BJ (cell line): ENCODE measurements at regions not wholly inside any gene's neighbourhood (a gene's known extent, or its start where the extent isn't known, plus 50 kb on each side); places are given as distances from the start of the nearest gene placed in this dataset.
A peak's percentile ranks its signal among the peaks of the same experiment; 100 is the strongest.

Source experiments
- CTCF ChIA-PET: fragments of 350-600 bp; formaldehyde crosslinking; extraction: SDS; loops from one replicate; lab custom pipeline; 2021; ENCODE audit warnings: antibody characterized with exemption, inconsistent platforms; lab: Yijun Ruan, JAX
- POLR2A ChIA-PET: fragments of 300-600 bp; sonication (Branson Sonifier 250); formaldehyde crosslinking; extraction: SDS; loops from one replicate; lab custom pipeline; 2021; ENCODE audit warnings: antibody characterized with exemption; lab: Charles Lee
- DNase-seq: peaks from one replicate; pipeline ENCODE4 v3.0.0-alpha.2; 2011; ENCODE audit warnings: low read depth
- H3K27me3 ChIP-seq: 2 replicates; pipeline ENCODE4 v1.6.0; 2011; ENCODE audit warnings: low read length; ENCODE audit not compliant: control insufficient read depth, insufficient read depth
- H3K36me3 ChIP-seq: 2 replicates; pipeline ENCODE4 v1.5.1; 2011; ENCODE audit warnings: low read length; ENCODE audit not compliant: control insufficient read depth, insufficient read depth
- H3K4me3 ChIP-seq: 2 replicates; pipeline ENCODE4 v1.5.1; 2011; ENCODE audit warnings: low read depth, mild to moderate bottlenecking, control low read depth, low read length
- CTCF ChIP-seq: IDR thresholded peaks from 2 replicates; pipeline ENCODE4 v1.5.1; 2011; ENCODE audit warnings: low read depth, mild to moderate bottlenecking, control low read depth, inconsistent platforms, low read length, moderate library complexity; ENCODE audit not compliant: insufficient read depth

- Histone ChIP-seq H3K36me3 (no peaks in the 10 kb centered on the region), H3K27me3 (no peaks in the 10 kb centered on the region), H3K4me3 (no peak overlapping the region)
- ChIA-PET CTCF (no interaction called here), POLR2A (no interaction called here)
- no peak for DNase-seq
- TF ChIP-seq CTCF: no peak
Measured at GRCh38 chr5:148012801-148013200, 51.0 kb upstream of the SPINK5 start.

GRCh38 chr5:148011398-148012137 is 52.2 kb upstream of the SPINK5 start:
- no peak overlapping the region for H3K4me3 ChIP-seq
- H3K36me3 ChIP-seq: no peaks in the 10 kb centered on the region
- TF ChIP-seq CTCF: no peak
- CTCF ChIA-PET: no interaction called here
- peak; percentile 7 for DNase-seq
- H3K27me3 ChIP-seq: no peaks in the 10 kb centered on the region
- POLR2A ChIA-PET: no interaction called here

- no peak overlapping the region for H3K4me3 ChIP-seq
- no peaks in the 10 kb centered on the region for H3K36me3 ChIP-seq
- ChIA-PET CTCF (no interaction called here), POLR2A (no interaction called here)
- no peak for DNase-seq
- no peak for TF ChIP-seq CTCF
- H3K27me3 ChIP-seq: no peaks in the 10 kb centered on the region
Measured at GRCh38 chr5:148005788-148006520, 57.8 kb upstream of the SPINK5 start.

GRCh38 chr5:148003226-148003625 is 60.6 kb upstream of the SPINK5 start:
- Histone ChIP-seq H3K27me3 (no peaks in the 10 kb centered on the region), H3K4me3 (no peak overlapping the region), H3K36me3 (no peaks in the 10 kb centered on the region)
- no peak for DNase-seq
- TF ChIP-seq CTCF: no peak
- ChIA-PET POLR2A (no interaction called here), CTCF (no interaction called here)

- no peaks in the 10 kb centered on the region for H3K36me3 ChIP-seq
- CTCF ChIA-PET: no interaction called here
- POLR2A ChIA-PET: no interaction called here
- TF ChIP-seq CTCF: no peak
- no peak overlapping the region for H3K4me3 ChIP-seq
- no peak for DNase-seq
- no peaks in the 10 kb centered on the region for H3K27me3 ChIP-seq
Measured at GRCh38 chr5:148002451-148002850, 61.3 kb upstream of the SPINK5 start.
